Subcutaneous abdominal adipose tissue (tissue), 5 donors: ENCODE measurements at regions not wholly inside any gene's neighbourhood (a gene's known extent, or its start where the extent isn't known, plus 50 kb on each side); places are given as distances from the start of the nearest gene placed in this dataset.
"Not testable (repeated sequence)": the region's sequence is repeated elsewhere in the genome, so short reads cannot be mapped to it uniquely, and the experiment has no call there.

ENCODE experiments used
- H3K27ac ChIP-seq: one replicate; pipeline ENCODE4 v1.7.0; 2013; ENCODE audit warnings: low read depth, mild to moderate bottlenecking, inconsistent platforms, low read length, moderate library complexity
- H3K27me3 ChIP-seq, 5 donors: one replicate each; pipeline ENCODE4 v1.7.0; 2013; ENCODE audit warnings: low read length in 5 of 5, inconsistent platforms in 1 of 5; ENCODE audit not compliant: control insufficient read depth in 5 of 5, insufficient read depth in 4 of 5
- H3K36me3 ChIP-seq, 5 donors: one replicate each; pipeline ENCODE4 v1.7.0; 2013; ENCODE audit warnings: low read length in 5 of 5; ENCODE audit not compliant: control insufficient read depth in 5 of 5, insufficient read depth in 5 of 5
- H3K4me1 ChIP-seq, 5 donors: one replicate each; pipeline ENCODE4 v1.7.0; 2013; ENCODE audit warnings: low read length in 5 of 5, mild to moderate bottlenecking in 3 of 5, moderate library complexity in 1 of 5; ENCODE audit not compliant: control insufficient read depth in 5 of 5, insufficient read depth in 5 of 5
- H3K4me3 ChIP-seq, 5 donors: one replicate each; pipeline ENCODE4 v1.7.0; 2013; ENCODE audit warnings: low read length in 5 of 5, low read depth in 1 of 5
- H3K9ac ChIP-seq, 5 donors: one replicate each; pipeline ENCODE4 v1.7.0; 2013; ENCODE audit warnings: low read length in 5 of 5, mild to moderate bottlenecking in 4 of 5, moderate library complexity in 3 of 5
- H3K9me3 ChIP-seq, 5 donors: one replicate each; pipeline ENCODE4 v1.7.0; 2013; ENCODE audit warnings: low read length in 5 of 5; ENCODE audit not compliant: control insufficient read depth in 5 of 5
- donor health status: healthy.
- donor health status: healthy.
- donor health status: healthy.
- donor health status: healthy.
- donor health status: healthy.

DNA sequence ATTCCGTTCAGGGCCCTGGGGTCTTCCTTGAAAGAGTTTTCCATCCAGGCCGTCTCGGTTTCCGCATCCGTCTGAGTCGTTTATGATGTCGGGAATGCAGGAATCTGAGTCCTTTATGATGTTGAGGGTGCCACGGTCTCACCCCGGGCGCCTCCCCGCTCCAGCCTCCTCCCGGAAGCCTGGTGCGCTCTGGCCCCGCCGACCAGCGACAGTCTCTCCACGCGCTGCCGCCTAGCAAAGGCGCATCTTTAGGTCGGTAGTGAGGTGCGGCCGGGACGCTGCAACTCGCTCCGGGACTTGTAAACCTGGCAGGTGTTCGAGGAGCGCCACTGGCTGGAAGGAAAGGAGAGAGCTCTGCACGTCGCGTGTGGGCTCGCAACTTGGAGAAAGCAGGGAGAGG lies 132.6 kb downstream of the FAM72C start:
- not testable (repeated sequence) for H3K9me3 ChIP-seq, H3K9ac ChIP-seq, H3K4me1 ChIP-seq, H3K27me3 ChIP-seq, H3K4me3 ChIP-seq, H3K36me3 ChIP-seq, H3K27ac ChIP-seq

DNA sequence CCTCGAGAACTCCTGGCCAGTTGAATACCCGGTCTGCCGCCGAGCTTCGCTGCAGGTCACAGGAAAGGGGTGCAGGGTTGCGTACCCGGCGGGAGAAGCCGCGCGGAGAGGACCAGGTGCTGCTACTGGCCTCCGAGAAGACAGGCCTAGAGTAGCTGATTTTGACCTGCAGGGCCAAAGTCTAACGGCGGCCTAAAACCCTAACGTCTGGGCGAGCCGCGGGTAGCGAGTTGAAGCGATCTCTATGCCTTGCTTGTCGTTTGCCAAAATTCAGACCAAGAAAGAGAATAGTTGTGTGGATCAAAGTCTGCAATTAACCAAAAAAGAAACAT lies 133.2 kb downstream of the FAM72C start:
- H3K27ac ChIP-seq, H3K4me1 ChIP-seq, H3K4me3 ChIP-seq, H3K27me3 ChIP-seq, H3K9me3 ChIP-seq, H3K9ac ChIP-seq, H3K36me3 ChIP-seq: not testable (repeated sequence)

DNA sequence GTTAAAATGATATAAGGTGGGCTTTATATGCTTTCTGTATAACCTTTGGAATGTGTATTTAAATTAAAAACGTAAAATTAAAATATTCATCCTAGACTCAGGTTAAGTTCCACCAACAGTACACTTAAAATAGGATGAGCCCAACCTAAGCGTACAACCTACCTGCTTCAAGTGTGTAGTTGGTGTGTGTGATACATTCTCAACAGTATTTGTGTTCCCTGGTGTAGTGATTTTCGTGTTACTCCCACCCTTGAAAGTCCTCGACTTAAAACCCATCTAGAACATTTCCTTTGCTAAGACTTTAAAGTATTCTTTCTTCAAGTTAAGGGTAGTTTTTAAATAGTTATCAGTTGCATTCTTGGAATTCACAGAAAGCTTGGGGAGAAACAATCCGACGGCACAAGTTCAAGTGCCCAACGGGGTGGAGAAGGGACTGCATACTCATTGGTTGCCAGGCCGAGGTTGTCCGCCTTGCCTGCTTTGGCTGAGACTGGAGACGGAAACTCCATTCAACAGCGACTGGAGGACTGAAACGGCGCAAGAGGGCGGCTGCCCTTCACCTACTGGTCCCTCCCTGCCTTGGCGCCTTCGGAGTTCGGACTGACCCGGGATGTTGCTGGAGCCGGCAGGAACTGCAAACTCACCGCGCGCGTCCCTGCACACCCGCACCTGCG lies 133.7 kb downstream of the FAM72C start:
- not testable (repeated sequence) for H3K9me3 ChIP-seq, H3K27ac ChIP-seq, H3K27me3 ChIP-seq, H3K4me1 ChIP-seq, H3K36me3 ChIP-seq, H3K9ac ChIP-seq, H3K4me3 ChIP-seq

DNA sequence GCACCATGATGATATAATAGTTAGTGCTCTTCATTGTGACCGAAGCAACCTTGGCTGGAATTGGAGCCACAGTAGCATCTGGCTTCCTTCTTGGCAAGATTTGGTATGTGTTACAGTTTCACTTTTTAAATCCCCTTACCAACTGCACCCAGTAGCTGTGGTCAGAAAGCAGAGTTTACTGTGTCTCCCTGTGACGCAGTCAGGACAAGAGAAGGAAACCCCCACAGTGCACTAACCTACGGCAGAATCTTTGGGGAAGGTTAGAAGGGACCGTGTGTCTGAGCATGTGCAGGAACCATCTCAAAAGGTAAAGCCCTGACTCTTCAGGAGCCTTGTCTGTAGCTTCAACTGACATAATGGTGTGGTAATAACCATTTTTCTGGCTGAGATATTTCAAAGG lies 138.4 kb downstream of the FAM72C start:
- H3K4me1 ChIP-seq, H3K9ac ChIP-seq, H3K36me3 ChIP-seq, H3K27ac ChIP-seq, H3K27me3 ChIP-seq, H3K9me3 ChIP-seq, H3K4me3 ChIP-seq: not testable (repeated sequence)

DNA sequence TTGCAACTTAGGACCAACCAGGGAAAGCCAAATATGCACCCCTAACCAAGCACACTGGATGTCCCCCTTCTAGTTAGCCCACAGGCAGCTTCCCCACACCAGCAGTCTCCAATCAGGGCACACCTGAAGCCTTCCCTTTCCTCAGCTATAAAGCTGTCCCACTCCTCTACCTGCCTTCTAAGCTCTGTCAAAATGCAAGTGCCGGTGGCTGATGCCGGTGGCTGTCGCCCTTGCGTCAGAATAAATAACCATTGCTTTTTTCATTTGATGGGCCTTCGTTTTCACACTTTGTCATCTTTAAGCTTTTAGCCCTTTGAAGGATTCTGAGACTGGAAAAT lies 139.4 kb downstream of the FAM72C start:
- not testable (repeated sequence) for H3K36me3 ChIP-seq, H3K9me3 ChIP-seq, H3K4me3 ChIP-seq, H3K4me1 ChIP-seq, H3K27me3 ChIP-seq, H3K9ac ChIP-seq, H3K27ac ChIP-seq

DNA sequence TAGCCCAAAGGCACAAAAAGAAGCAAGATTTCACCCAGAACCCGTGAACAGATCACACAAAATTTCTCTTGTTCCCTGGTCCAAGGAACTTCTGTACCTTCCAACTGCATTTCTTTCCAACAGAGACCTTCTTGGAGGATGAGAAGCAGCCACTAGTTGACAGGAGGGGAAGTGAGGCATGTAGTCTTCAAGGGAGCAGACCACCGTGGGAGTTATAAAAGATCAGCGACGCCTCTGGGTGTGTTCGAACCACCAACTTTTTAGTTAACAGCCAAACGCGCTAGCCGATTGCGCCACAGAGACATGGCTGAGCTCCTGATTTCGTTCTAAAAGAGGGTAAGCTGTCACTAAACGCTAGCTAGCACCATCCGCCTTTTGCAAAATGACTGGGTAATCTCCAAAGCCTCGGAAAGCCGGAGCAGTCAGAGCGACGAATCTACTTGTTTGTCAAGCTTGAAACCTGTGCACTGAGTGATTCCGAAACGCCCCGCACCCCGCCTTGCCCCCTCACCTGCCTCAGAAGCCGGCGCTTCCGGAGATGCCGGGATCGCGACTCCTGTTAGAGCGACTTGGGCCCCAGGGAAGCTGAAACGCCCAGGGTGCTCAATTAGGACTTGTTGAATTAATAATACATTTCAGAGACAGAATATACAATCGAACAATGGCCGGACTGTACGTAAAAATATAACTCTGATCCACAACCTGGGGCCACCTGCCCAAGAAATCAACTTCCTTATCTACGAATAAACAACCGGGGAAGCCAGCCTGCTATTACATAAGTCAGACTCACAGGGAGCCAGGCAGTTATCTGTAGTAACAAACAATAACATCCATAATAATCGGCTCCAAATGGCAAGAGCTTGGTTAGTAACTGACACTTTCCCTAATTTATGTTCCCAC lies 140.1 kb downstream of the FAM72C start:
- not testable (repeated sequence) for H3K9me3 ChIP-seq, H3K4me1 ChIP-seq, H3K36me3 ChIP-seq, H3K27ac ChIP-seq, H3K27me3 ChIP-seq, H3K4me3 ChIP-seq, H3K9ac ChIP-seq

DNA sequence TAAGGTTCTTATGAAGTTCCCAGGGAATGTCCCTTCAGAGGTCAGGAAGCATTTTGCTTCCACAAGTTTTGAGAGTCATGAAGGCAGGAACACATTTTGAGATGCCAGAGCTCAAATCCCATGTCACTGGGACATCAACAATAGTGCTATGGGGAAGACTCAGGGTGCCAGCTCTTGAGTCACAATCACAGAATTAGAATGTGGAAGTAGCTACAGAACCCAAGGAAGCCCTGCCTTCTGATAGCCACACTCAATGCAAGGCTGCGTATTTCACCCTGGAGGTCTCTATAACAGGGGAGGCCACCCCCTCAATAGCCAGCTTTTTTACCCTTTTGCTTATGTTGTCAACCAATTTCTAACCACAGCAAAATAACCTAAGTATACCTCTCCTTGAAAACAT lies 145.6 kb downstream of the FAM72C start:
- H3K27ac ChIP-seq, H3K36me3 ChIP-seq, H3K27me3 ChIP-seq, H3K9ac ChIP-seq, H3K9me3 ChIP-seq, H3K4me1 ChIP-seq, H3K4me3 ChIP-seq: not testable (repeated sequence)

DNA sequence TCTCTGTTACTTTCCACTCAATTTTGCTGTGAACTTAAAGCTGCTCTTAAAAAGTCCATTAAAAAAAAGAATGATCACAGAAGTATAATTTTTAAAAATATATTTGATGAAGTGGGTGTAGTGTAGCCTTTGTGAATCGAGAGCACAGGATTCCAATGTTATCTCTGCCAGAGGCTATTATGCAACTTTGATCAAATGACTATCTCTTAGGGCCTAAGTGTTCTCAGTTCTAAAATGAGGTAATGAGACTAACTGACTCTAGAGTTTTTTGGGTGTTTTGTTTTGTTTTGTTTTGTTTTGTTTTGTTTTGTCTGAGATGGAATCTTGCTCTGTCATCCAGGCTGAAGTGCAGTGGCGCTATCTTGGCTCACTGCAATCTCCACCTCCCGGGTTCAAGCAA lies 147.5 kb downstream of the FAM72C start:
- not testable (repeated sequence) for H3K27me3 ChIP-seq

DNA sequence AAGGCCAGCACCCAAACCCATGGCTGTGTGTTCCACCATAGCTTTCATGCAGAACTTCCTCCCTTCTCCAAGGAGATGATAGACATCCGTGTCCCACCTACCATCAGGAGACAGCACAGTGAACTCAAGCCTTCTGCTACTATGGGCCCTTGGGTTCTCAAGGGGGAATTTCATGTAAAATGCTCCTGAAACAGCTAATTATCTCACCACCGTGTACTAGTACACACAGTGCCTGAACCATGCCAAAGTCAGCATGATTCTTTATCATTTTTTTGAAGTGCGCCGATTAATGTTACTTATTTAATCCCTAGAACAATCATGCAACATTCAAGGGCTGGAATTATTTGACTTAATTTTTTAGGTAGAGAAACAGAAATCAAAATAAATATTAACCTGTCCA lies 151.7 kb downstream of the FAM72C start:
- not testable (repeated sequence) for H3K4me1 ChIP-seq, H3K36me3 ChIP-seq, H3K27me3 ChIP-seq, H3K4me3 ChIP-seq, H3K27ac ChIP-seq, H3K9ac ChIP-seq, H3K9me3 ChIP-seq

More for the DNA sequence above, 147.5 kb downstream of the FAM72C start:
- not testable (repeated sequence) for H3K9me3 ChIP-seq, H3K27ac ChIP-seq, H3K36me3 ChIP-seq, H3K9ac ChIP-seq, H3K4me3 ChIP-seq, H3K4me1 ChIP-seq

DNA sequence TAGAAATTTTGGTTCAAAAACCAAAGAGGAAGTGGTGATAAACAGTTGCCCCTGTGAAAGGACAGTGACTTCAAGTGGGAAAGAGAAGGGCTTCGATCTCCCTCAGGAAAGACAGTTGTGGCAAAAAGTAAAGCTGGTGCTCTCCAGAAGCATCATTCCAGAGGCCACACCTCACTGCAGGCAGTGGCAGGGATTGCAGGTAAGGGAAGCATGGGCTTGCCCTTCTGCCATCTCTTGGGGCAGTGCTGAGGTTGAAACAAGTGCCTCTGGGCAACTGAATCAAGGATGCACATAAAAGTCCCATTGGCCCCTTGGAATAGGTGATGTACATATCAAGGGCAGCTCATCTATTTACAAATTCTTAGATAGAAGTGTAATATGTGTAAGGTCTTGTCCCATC lies 155.4 kb downstream of the FAM72C start:
- H3K9ac ChIP-seq, H3K27ac ChIP-seq, H3K4me3 ChIP-seq: not testable (repeated sequence)

More for the DNA sequence above, 155.4 kb downstream of the FAM72C start:
- not testable (repeated sequence) for H3K27me3 ChIP-seq, H3K36me3 ChIP-seq, H3K9me3 ChIP-seq, H3K4me1 ChIP-seq
